Heart left ventricle (tissue), 13 donors: ENCODE measurements at regions not wholly inside any gene's neighbourhood (a gene's known extent, or its start where the extent isn't known, plus 50 kb on each side); places are given as distances from the start of the nearest gene placed in this dataset.

Experiments
- POLR2A ChIP-seq, 2 donors: fragments of 450-650 bp; IDR thresholded peaks; one replicate each; pipeline ENCODE4 v1.6.1; 2017; ENCODE audit warnings: antibody characterized with exemption in 2 of 2, mild to moderate bottlenecking in 2 of 2, moderate library complexity in 2 of 2
- TF ChIP-seq, protein P1 (sequence below), 12 donors: fragments of 200-600 bp; sonication (generic) in 4 of 12; IDR thresholded peaks; one replicate each; pipeline versions ENCODE4 v1.5.0 to v1.8.0; 2018 to 2022; ENCODE audit warnings: antibody characterized with exemption in 12 of 12, mild to moderate bottlenecking in 5 of 12
- donor health status: ischemic (EF 13 %, LVEDD 7.1; RV severe dilation, severe dysfunction).
- donor health status: DM: no; HTN: yes; CAD: no.
- donor health status: DM: no; HTN: no; CAD: no.
- donor health status: ischemic (EF 25% LVEDD 6.9; RV normal size, moderate dysfunction).
- donor health status: ischemic (EF 25% LVEDD 5.7; RV mildly dilated, moderate dysfunction).
- donor health status: ischemic (EF 35%, LVEDD 5.7; RV mildly dilated, moderate dysfunction).
- donor health status: nonischemic (EF 11% LVEDD 7.7; RV severe dilation, severe dysfunction).
- donor health status: DM: yes; HTN: yes; CAD: no.
- donor health status: PGD.
- donor health status: ischemic (EF 29% LVEDD 5.4; RV normal size, mild dysfunction).
- donor health status: nonischemic (EF 23%, LVEDD 6.1; RV moderate dilation, normal function).

DNA sequence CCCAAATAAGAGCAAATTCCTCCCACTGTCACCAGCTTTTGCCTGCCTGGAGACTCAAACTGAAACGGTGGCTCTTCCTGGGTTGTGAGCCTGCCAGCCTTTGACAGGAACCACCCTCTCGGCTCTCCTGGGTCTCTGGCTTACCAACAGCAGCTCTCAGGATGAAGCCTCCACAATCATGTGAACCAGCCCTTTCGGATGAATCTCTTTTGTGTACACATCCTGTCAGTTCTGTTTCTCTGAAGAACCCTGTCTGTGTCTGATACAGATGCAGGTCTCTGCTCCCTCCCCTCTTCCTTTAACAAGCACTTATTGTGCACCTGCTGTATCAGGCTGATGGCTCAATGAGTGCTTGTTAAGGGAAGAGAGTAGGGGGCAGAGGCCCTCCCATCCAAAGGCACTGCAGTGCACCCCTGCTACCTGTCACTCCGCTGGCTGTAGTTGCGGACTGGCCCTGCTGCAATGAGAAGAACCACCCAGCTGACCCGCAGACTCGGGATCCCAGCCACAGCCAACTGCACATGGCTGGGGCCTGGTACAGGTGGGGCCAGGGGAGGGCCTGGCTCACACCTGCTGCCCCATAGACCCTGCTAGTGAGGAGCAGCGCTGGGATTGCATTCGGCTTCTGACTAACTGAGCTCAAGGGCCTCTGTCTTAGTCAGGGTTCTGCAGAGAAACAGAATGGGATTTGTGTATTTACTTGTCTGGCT is 120.1 kb upstream of the PMEPA1 start:
- TF ChIP-seq, protein P1, sequence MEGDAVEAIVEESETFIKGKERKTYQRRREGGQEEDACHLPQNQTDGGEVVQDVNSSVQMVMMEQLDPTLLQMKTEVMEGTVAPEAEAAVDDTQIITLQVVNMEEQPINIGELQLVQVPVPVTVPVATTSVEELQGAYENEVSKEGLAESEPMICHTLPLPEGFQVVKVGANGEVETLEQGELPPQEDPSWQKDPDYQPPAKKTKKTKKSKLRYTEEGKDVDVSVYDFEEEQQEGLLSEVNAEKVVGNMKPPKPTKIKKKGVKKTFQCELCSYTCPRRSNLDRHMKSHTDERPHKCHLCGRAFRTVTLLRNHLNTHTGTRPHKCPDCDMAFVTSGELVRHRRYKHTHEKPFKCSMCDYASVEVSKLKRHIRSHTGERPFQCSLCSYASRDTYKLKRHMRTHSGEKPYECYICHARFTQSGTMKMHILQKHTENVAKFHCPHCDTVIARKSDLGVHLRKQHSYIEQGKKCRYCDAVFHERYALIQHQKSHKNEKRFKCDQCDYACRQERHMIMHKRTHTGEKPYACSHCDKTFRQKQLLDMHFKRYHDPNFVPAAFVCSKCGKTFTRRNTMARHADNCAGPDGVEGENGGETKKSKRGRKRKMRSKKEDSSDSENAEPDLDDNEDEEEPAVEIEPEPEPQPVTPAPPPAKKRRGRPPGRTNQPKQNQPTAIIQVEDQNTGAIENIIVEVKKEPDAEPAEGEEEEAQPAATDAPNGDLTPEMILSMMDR (IDR thresholded peaks at IDR 0.05) = no peak
- no peak for TF ChIP-seq POLR2A (IDR thresholded peaks at IDR 0.05)
